OCI-LY3 (cell line): ENCODE measurements at regions not wholly inside any gene's neighbourhood (a gene's known extent, or its start where the extent isn't known, plus 50 kb on each side); places are given as distances from the start of the nearest gene placed in this dataset.

ENCODE experiments used
- H2AFZ ChIP-seq: fragments of 200-600, 300-600 bp; shearing (Covaris generic); 2 replicates; pipeline ENCODE4 v1.6.0; 2014; ENCODE audit warnings: antibody characterized with exemption, low read depth, low read length
- H3K27ac ChIP-seq: fragments of 200-600, 300-600 bp; sonication (generic); 2 replicates; pipeline ENCODE4 v1.5.1; 2014; ENCODE audit warnings: mild to moderate bottlenecking, low read length, moderate library complexity, mixed read lengths
- H3K27me3 ChIP-seq: fragments of 200-600, 300-600 bp; sonication (generic); 2 replicates; pipeline ENCODE4 v1.6.1; 2014; ENCODE audit warnings: low read depth, low read length, mixed read lengths
- H3K36me3 ChIP-seq: fragments of 200-600, 300-600 bp; sonication (generic); replicated peaks from 2 replicates; pipeline ENCODE3; 2014; ENCODE audit warnings: low read depth, low read length, mixed read lengths
- H3K4me1 ChIP-seq: fragments of 300-600, 200-600 bp; sonication (generic); 2 replicates; pipeline ENCODE4 v1.6.1; 2014; ENCODE audit warnings: low read length, mixed read lengths
- H3K4me2 ChIP-seq: fragments of 200-600, 300-600 bp; sonication (generic); 2 replicates; pipeline ENCODE4 v1.6.1; 2014; ENCODE audit warnings: low read length, mixed read lengths
- H3K4me3 ChIP-seq: fragments of 300-600, 200-600 bp; sonication (generic); 2 replicates; pipeline ENCODE4 v1.5.1; 2014; ENCODE audit warnings: antibody characterized with exemption, mild to moderate bottlenecking, low read length, moderate library complexity
- H3K79me2 ChIP-seq: fragments of 300-600, 200-600 bp; shearing (Covaris generic); 2 replicates; pipeline ENCODE4 v1.6.1; 2014; ENCODE audit warnings: mild to moderate bottlenecking, low read length, mixed read lengths
- H3K9ac ChIP-seq: fragments of 300-600, 200-600 bp; shearing (Covaris generic); 2 replicates; pipeline ENCODE4 v1.6.0; 2014; ENCODE audit warnings: mild to moderate bottlenecking, low read length, moderate library complexity
- H3K9me3 ChIP-seq: fragments of 200-600, 300-600 bp; shearing (Covaris generic); 2 replicates; pipeline ENCODE4 v1.6.1; 2014; ENCODE audit warnings: low read length, mixed read lengths; ENCODE audit not compliant: insufficient read depth
- H4K20me1 ChIP-seq: fragments of 200-600, 300-600 bp; sonication (generic); 2 replicates; pipeline ENCODE4 v1.6.1; 2016; ENCODE audit warnings: low read length, mixed read lengths; ENCODE audit not compliant: insufficient read depth
- CTCF ChIP-seq: fragments of 200-600, 300-600 bp; sonication (generic); IDR thresholded peaks from 2 replicates; pipeline ENCODE4 v1.5.1; 2014; ENCODE audit warnings: antibody characterized with exemption, low read length, low read depth
- EZH2phosphoT487 ChIP-seq: fragments of 200-600 bp; shearing (Covaris generic); IDR thresholded peaks from 2 replicates; pipeline ENCODE4 v1.6.1; 2018; ENCODE audit warnings: antibody characterized with exemption, mixed run types, low read depth

GRCh38 chr15:70418943-70419342 lies 321.2 kb upstream of the TLE3 start:
- Histone ChIP-seq H3K9me3 (0 out of 2 replicates have a peak, but pooled peaks cover 5% of the 10 kb centered on the region), H4K20me1 (no peaks in the 10 kb centered on the region)

DNA sequence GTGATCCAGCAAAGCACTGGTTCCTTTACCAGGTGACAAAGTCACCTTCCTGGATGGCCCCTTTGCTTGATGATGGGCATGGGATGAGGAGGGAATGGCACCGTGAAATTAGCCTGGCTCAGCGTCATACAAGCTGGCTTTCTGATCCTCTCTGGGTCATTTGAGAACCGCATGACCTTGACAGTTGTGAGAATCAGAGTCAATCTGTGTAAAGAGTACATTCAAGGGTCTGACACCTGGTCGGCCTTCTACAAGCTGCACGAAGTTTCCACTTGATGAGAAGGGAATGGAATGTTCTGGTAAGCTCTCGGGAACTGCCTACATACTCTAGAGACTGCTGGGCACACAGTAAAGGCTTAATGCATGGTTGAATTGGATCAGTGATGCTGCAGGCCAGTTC lies 319.8 kb upstream of the TLE3 start:
- no peak overlapping the region for H3K9ac ChIP-seq
- no peaks in the 10 kb centered on the region for H4K20me1 ChIP-seq
- H3K79me2 ChIP-seq, result no peaks in the 10 kb centered on the region
- no peak for TF ChIP-seq CTCF
- TF ChIP-seq EZH2phosphoT487, result no peak
- 0 out of 2 replicates have a peak, but pooled peaks cover 5% of the 10 kb centered on the region for H3K9me3 ChIP-seq
- H3K4me3 ChIP-seq, result no peak overlapping the region
- H3K36me3 ChIP-seq, result no peaks in the 10 kb centered on the region
- H3K4me2 ChIP-seq, result no peak overlapping the region
- no peak overlapping the region for H2AFZ ChIP-seq
- H3K27ac ChIP-seq, result no peak overlapping the region
- H3K4me1 ChIP-seq, result peaks cover 35% of the 10 kb centered on the region
- peaks cover 21% of the 10 kb centered on the region for H3K27me3 ChIP-seq

More at GRCh38 chr15:70418943-70419342, 321.2 kb upstream of the TLE3 start:
- TF ChIP-seq EZH2phosphoT487, result no peak
- TF ChIP-seq CTCF, result no peak
- Histone ChIP-seq H3K79me2 (no peaks in the 10 kb centered on the region), H3K27ac (no peak overlapping the region), H2AFZ (no peak overlapping the region), H3K4me1 (peaks cover 35% of the 10 kb centered on the region), H3K9ac (no peak overlapping the region), H3K36me3 (no peaks in the 10 kb centered on the region), H3K27me3 (peaks cover 21% of the 10 kb centered on the region), H3K4me2 (no peak overlapping the region), H3K4me3 (no peak overlapping the region)

DNA sequence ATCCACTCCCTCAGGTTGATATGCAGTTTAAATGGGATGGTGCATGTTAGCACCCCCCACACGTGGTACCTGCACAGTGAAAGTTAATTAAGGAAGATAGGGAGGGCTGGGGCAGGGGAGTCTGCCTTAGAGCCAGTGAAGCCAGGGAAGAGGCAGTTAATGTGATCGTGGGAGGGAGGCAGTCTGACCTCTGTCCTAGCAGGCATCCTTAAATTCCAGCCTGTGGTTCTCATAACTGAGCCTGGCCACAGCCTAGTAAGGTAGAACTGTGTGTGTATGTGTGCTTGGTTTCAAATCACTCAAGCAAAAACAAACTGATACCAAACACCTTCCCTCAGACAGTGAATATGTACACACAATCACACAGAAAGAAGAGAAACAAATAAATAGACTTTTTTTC lies 319.1 kb upstream of the TLE3 start:
- H3K4me2 ChIP-seq, result no peak overlapping the region
- no peaks in the 10 kb centered on the region for H3K36me3 ChIP-seq
- no peak overlapping the region for H3K27ac ChIP-seq
- H3K4me3 ChIP-seq, result no peak overlapping the region
- H4K20me1 ChIP-seq, result no peaks in the 10 kb centered on the region
- no peak for TF ChIP-seq EZH2phosphoT487
- TF ChIP-seq CTCF, result no peak
- peaks cover 37% of the 10 kb centered on the region for H3K4me1 ChIP-seq
- H2AFZ ChIP-seq, result no peak overlapping the region
- peaks cover 21% of the 10 kb centered on the region for H3K27me3 ChIP-seq
- H3K9ac ChIP-seq, result no peak overlapping the region
- 0 out of 2 replicates have a peak, but pooled peaks cover 5% of the 10 kb centered on the region for H3K9me3 ChIP-seq
- H3K79me2 ChIP-seq, result no peaks in the 10 kb centered on the region

GRCh38 chr15:70415398-70415797 lies 317.7 kb upstream of the TLE3 start:
- TF ChIP-seq CTCF (no peak), EZH2phosphoT487 (no peak)
- no peak overlapping the region; the same call in 1 of the 2 replicates for H3K9ac ChIP-seq
- H3K4me2 ChIP-seq, result peak overlapping the region; percentile 65
- H3K27me3 ChIP-seq, result peaks cover 21% of the 10 kb centered on the region
- no peaks in the 10 kb centered on the region for H4K20me1 ChIP-seq
- H3K4me3 ChIP-seq, result peak overlapping the region; percentile 46
- H3K4me1 ChIP-seq, result peaks cover 41% of the 10 kb centered on the region
- no peaks in the 10 kb centered on the region for H3K36me3 ChIP-seq
- no peaks in the 10 kb centered on the region for H3K79me2 ChIP-seq
- H3K27ac ChIP-seq, result no peak overlapping the region
- 0 out of 2 replicates have a peak, but pooled peaks cover 5% of the 10 kb centered on the region for H3K9me3 ChIP-seq
- peak overlapping the region; percentile 18; the same call in 1 of the 2 replicates for H2AFZ ChIP-seq
